H1 (cell line): ENCODE measurements at regions not wholly inside any gene's neighbourhood (a gene's known extent, or its start where the extent isn't known, plus 50 kb on each side); places are given as distances from the start of the nearest gene placed in this dataset.

Source experiments
- ATF3 ChIP-seq: IDR thresholded peaks from 2 replicates; pipeline ENCODE4 v1.6.1; 2011; ENCODE audit warnings: low read depth, mild to moderate bottlenecking, low read length; ENCODE audit not compliant: insufficient read depth
- CHD7 ChIP-seq: fragments of 300-600 bp; sonication (generic); IDR thresholded peaks from 2 replicates; pipeline ENCODE4 v1.7.1; 2012; ENCODE audit warnings: low read length, moderate library complexity, mild to moderate bottlenecking, inconsistent platforms; ENCODE audit not compliant: insufficient replicate concordance
- CTBP2 ChIP-seq: IDR thresholded peaks from 2 replicates; pipeline ENCODE4 v1.7.0; 2011; ENCODE audit warnings: borderline replicate concordance, mild to moderate bottlenecking, moderate library complexity, mixed read lengths, low read length; ENCODE audit not compliant: insufficient read depth, insufficient read length
- GABPA ChIP-seq: IDR thresholded peaks from 2 replicates; pipeline ENCODE4 v1.6.1; 2011; ENCODE audit warnings: mild to moderate bottlenecking, low read length, moderate library complexity, borderline replicate concordance; ENCODE audit not compliant: insufficient read depth
- JUN ChIP-seq: IDR thresholded peaks from 2 replicates; pipeline ENCODE4 v1.6.1; 2011; ENCODE audit warnings: low read depth, mild to moderate bottlenecking, improper control_type of control experiment, low read length
- KDM1A ChIP-seq: fragments of 200-600, 300-600 bp; sonication (generic); IDR thresholded peaks from 2 replicates; pipeline ENCODE4 v1.7.1; 2016; ENCODE audit warnings: mild to moderate bottlenecking, low read length, borderline replicate concordance
- KDM5A ChIP-seq: fragments of 200-600 bp; IDR thresholded peaks from 2 replicates; pipeline ENCODE4 v1.7.1; 2012; ENCODE audit warnings: mild to moderate bottlenecking, low read length, inconsistent platforms, mixed read lengths
- SRF ChIP-seq: IDR thresholded peaks from 2 replicates; pipeline ENCODE4 v1.6.1; 2011; ENCODE audit warnings: mild to moderate bottlenecking, low read depth, low read length, moderate library complexity
- TF ChIP-seq, protein P1 (sequence below): IDR thresholded peaks from 2 replicates; pipeline ENCODE4 v1.6.1; 2012; ENCODE audit warnings: inconsistent platforms

DNA sequence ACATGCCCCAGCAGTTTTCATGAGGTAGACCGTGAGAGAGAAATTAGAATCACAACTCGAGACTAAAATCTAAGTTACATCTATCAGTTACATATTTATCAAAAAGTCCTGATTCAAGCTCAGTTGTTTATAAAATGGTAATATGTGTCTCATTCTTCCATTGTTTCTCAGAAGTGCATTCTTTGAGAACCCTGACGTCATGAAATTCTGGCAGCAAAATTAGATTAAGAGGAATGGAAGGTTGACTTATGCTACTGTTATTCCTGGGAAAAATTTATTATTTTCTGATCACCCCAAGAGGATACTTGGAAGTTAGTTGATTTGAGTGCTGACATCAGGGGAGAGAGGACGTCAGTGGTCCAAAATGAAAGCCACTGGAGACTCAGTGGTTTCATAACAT is 1864.8 kb upstream of the LRRTM1 start (continued):
- TF ChIP-seq CHD7 (no peak), SRF (no peak), KDM5A (no peak), CTBP2 (no peak), KDM1A (no peak), JUN (no peak), GABPA (no peak), ATF3 (no peak)
- TF ChIP-seq, protein P1, sequence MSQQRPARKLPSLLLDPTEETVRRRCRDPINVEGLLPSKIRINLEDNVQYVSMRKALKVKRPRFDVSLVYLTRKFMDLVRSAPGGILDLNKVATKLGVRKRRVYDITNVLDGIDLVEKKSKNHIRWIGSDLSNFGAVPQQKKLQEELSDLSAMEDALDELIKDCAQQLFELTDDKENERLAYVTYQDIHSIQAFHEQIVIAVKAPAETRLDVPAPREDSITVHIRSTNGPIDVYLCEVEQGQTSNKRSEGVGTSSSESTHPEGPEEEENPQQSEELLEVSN: no peak
